ENCODE measurements at regions not wholly inside any gene's neighbourhood (a gene's known extent, or its start where the extent isn't known, plus 50 kb on each side); places are given as distances from the start of the nearest gene placed in this dataset.

- Histone ChIP-seq H3K27me3 (ENCODE audit: insufficient read depth, low read length, poor library complexity, severe bottlenecking) (no peaks in the 10 kb centered on the region), H3K4me1 (ENCODE audit: insufficient read depth, low read length, poor library complexity, severe bottlenecking) (no peaks in the 10 kb centered on the region), H3K36me3 (ENCODE audit: insufficient read depth, low read length) (no peaks in the 10 kb centered on the region), H3K9me2 (replicated peaks; ENCODE audit: low read depth, low read length) (no peaks in the 10 kb centered on the region), H3K9ac (ENCODE audit: low read depth, low read length, poor library complexity, severe bottlenecking) (no peak overlapping the region), H3K79me2 (ENCODE audit: insufficient read depth, low read length) (no peaks in the 10 kb centered on the region), H3F3A (ENCODE audit: low read depth) (no peaks in the 10 kb centered on the region), H3K4me3 (ENCODE audit: low read length, poor library complexity, severe bottlenecking) (no peak overlapping the region), H4K20me1 (ENCODE audit: insufficient read depth, low read length, poor library complexity, severe bottlenecking) (no peaks in the 10 kb centered on the region), H3K4me2 (ENCODE audit: low read depth, low read length, poor library complexity, severe bottlenecking) (no peak overlapping the region), H3K9me3 (ENCODE audit: insufficient read depth, low read depth, low read length) (no peaks in the 10 kb centered on the region), H2AFZ (ENCODE audit: low read length) (no peak overlapping the region)
- TF ChIP-seq EZH2phosphoT487 (IDR thresholded peaks at IDR 0.05; ENCODE audit: borderline replicate concordance) (no peak), CTCF (conservative IDR thresholded peaks at IDR 0.05; ENCODE audit: low read length) (no peak)
Measured at GRCh38 chr5:179408611-179409010, 63.4 kb upstream of the ADAMTS2 start.

GRCh38 chr5:179407191-179408175, 62.2 kb upstream of the ADAMTS2 start:
- Histone ChIP-seq H3K9me2 (replicated peaks; ENCODE audit: low read depth, low read length) (no peaks in the 10 kb centered on the region), H3K36me3 (ENCODE audit: insufficient read depth, low read length) (no peaks in the 10 kb centered on the region), H3K4me1 (ENCODE audit: insufficient read depth, low read length, poor library complexity, severe bottlenecking) (no peaks in the 10 kb centered on the region), H3K9me3 (ENCODE audit: insufficient read depth, low read depth, low read length) (no peaks in the 10 kb centered on the region), H2AFZ (ENCODE audit: low read length) (no peak overlapping the region), H3K27me3 (ENCODE audit: insufficient read depth, low read length, poor library complexity, severe bottlenecking) (no peaks in the 10 kb centered on the region), H3K4me2 (ENCODE audit: low read depth, low read length, poor library complexity, severe bottlenecking) (no peak overlapping the region), H3F3A (ENCODE audit: low read depth) (no peaks in the 10 kb centered on the region), H4K20me1 (ENCODE audit: insufficient read depth, low read length, poor library complexity, severe bottlenecking) (no peaks in the 10 kb centered on the region), H3K79me2 (ENCODE audit: insufficient read depth, low read length) (no peaks in the 10 kb centered on the region), H3K4me3 (ENCODE audit: low read length, poor library complexity, severe bottlenecking) (no peak overlapping the region), H3K9ac (ENCODE audit: low read depth, low read length, poor library complexity, severe bottlenecking) (no peak overlapping the region)
- no peak for TF ChIP-seq EZH2phosphoT487 (IDR thresholded peaks at IDR 0.05; ENCODE audit: borderline replicate concordance)
- no peak for TF ChIP-seq CTCF (conservative IDR thresholded peaks at IDR 0.05; ENCODE audit: low read length)

- Histone ChIP-seq H3K36me3 (ENCODE audit: insufficient read depth, low read length) (no peaks in the 10 kb centered on the region), H3K79me2 (ENCODE audit: insufficient read depth, low read length) (no peaks in the 10 kb centered on the region), H3K9ac (ENCODE audit: low read depth, low read length, poor library complexity, severe bottlenecking) (no peak overlapping the region), H3K4me2 (ENCODE audit: low read depth, low read length, poor library complexity, severe bottlenecking) (no peak overlapping the region), H4K20me1 (ENCODE audit: insufficient read depth, low read length, poor library complexity, severe bottlenecking) (no peaks in the 10 kb centered on the region), H3K4me1 (ENCODE audit: insufficient read depth, low read length, poor library complexity, severe bottlenecking) (no peaks in the 10 kb centered on the region), H2AFZ (ENCODE audit: low read length) (no peak overlapping the region), H3K4me3 (ENCODE audit: low read length, poor library complexity, severe bottlenecking) (no peak overlapping the region), H3K9me3 (ENCODE audit: insufficient read depth, low read depth, low read length) (no peaks in the 10 kb centered on the region), H3K9me2 (replicated peaks; ENCODE audit: low read depth, low read length) (no peaks in the 10 kb centered on the region), H3K27me3 (ENCODE audit: insufficient read depth, low read length, poor library complexity, severe bottlenecking) (no peaks in the 10 kb centered on the region), H3F3A (ENCODE audit: low read depth) (no peaks in the 10 kb centered on the region)
- TF ChIP-seq EZH2phosphoT487 (IDR thresholded peaks at IDR 0.05; ENCODE audit: borderline replicate concordance) = no peak
- no peak for TF ChIP-seq CTCF (conservative IDR thresholded peaks at IDR 0.05; ENCODE audit: low read length)
Measured at GRCh38 chr5:179406031-179406961, 61.0 kb upstream of the ADAMTS2 start.
